GDM1 (cell line): ENCODE measurements at regions not wholly inside any gene's neighbourhood (a gene's known extent, or its start where the extent isn't known, plus 50 kb on each side); places are given as distances from the start of the nearest gene placed in this dataset.

ENCODE experiments used
- DNase-seq: peaks from one replicate; lab custom pipeline; 2025; lab: John Stamatoyannopoulos, UW

DNA sequence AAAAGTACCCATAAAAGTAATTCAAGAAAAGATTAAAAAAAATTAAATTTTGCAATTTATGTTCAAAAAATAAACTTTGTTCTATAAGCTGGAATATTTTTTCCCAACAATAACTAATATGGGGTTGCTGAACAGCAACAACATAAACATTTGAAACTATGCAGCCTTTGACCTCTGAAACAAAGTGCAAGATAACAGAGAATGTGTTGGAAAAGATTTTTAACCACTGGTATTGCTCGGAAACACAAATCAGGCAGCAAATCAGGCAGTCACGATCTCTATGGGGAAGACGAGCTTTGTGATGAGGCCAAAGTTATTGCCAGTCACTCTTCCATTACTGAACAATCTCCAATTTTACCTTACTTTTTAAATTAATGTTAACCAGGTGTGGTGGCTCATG is 332.1 kb downstream of the PABPC4L start:
- no peak for DNase-seq

DNA sequence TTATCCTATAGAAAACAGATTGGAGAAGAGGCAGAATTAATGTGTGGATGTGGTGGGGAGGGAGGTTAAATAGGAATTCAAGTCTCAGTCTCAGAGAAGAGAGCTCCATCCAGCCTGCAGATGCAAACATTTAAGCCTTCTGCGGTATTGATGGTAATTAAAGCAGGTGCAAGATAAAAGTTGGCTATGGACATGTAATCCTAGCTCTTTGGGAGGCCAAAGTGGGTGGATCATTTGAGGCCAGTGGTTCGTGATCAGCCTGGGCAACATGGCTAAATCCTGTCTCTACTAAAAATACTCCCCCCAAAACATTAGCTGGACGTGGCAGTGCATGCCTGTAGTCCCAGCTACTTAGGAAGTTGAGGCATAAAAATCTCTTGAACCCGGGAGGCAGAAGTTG is 332.7 kb downstream of the PABPC4L start:
- no peak for DNase-seq

DNA sequence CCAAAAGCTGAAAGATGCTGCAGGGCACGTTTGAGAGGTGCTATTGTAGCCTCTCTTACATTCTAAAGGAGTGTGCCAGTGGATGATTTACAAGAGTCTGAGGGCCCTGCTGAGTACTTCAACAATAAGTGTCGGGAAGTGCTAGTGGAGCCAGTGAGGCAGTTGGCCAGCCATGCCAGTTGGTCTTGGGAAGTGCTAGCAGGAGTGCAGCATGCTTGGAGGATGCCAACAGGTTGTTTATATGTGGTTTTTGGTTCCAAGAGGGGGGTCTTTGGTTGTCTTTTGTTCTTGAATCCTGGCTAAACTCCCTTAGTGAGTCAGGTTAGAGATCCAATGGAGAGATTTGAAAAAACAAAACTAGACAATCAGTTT is 335.3 kb downstream of the PABPC4L start:
- DNase-seq: no peak

DNA sequence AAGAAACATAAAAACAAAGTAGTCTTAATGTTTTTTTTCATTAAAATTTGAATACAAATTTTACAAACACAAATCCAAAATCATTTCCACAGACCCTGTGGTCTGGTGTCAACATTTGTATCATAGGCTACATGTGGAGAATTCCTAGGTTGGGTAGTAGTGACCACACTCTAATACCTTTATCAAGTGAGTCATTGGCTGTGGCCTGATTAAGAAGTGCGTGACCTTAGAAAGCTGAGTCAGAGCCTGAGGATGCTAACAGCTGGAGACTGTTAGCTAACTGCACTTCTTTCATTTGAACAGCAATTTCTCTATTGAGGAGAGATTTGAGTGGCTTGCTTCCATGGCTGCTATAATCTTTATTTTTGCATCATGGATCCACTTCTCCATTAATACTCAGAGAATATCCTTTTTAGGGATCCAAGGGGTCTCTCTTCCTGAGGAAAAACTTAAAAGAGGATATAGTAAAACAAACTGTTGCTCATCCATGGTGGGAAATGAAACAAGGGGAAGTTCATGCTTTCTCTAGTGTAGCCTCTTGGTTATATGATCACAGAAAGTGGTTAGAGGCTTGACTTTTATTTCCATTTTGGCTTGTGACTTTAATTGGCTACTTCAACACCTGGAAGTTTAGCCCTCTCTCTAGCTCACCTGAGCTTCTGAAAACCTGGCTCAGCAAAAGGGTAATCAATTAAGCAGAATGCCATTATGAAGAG is 335.8 kb downstream of the PABPC4L start:
- no peak for DNase-seq

DNA sequence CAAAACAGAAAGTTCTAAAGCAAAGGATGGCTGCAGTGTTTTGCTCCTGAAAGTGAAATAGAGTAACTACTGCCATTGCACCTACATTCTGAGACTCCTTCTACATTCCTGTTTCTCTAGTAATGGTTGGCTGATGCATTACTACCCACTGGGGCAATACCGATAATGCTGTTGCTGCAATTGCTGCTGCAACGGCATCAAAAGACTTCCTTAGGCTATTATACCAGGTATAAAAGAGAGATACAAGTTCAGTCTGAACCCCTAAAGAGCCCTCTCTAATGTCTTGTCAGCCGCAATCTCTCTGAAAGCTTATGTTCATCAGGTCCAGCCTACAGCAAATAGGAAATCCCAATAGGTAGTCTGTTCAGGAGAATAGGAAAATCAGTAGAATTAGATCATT is 338.4 kb downstream of the PABPC4L start:
- no peak for DNase-seq

DNA sequence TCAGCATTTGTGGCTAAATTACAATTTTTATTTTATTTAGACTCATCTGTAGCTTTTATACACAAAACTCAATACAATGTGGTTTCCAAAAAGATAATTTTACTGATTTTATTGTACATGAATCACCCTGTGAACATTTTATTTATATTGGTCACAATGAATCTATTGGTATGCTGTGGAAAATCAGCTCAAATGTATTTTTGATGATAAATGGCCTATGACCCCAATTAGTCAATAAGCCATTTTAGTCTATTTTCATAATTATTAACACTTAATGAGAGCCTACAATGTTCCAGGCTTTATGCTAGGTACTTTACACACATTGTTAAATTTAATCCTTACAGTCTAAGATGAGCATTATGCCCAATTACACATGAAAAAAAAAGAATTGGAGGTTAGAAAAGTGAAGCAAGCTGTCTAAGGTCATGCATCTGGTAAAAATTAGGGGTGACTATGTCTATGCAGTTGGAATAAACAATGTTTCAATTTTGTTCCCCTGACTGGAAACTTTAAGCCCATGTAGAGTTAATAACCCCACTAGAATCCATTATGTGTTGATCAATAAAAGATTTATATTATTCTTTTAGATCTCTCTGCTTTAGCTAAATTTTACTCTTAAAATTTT is 344.7 kb downstream of the PABPC4L start:
- no peak for DNase-seq

DNA sequence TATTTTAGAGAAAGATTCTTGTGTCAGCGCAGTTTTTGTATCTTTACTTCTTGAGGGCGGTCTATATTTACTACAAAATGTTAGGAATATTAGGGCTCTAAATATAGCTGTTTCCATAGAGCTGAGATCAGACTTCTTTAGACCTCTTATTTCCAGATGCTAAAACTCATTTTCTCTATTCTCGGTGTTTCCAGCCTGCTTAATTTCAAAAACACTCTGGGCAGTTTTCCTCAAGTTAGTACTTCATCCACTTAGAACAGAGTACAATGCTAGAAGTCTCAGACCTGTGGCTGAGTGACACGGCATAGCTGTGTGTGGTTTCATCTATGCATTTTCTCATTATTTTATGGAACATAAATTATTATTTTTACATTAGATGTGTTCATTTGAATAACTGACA is 346.6 kb downstream of the PABPC4L start:
- no peak for DNase-seq

DNA sequence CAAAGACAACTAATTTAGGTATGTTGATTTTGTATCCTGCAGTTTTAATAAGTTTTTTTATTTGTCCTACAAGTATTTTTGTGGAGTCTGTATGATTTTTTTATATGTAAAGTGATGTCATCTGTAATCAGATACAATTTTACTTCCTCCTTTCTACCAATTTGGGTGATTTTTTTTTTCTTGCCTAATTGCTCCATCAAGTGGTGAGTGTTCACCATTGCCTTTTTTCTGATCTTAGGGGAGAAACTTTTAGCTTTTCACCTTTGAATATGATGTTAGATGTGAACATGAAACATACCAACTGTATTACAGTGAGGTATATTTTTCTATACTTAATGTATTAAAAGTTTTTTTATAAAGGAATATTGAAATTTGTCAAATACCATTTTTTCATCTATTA is 362.3 kb downstream of the PABPC4L start:
- no peak for DNase-seq

DNA sequence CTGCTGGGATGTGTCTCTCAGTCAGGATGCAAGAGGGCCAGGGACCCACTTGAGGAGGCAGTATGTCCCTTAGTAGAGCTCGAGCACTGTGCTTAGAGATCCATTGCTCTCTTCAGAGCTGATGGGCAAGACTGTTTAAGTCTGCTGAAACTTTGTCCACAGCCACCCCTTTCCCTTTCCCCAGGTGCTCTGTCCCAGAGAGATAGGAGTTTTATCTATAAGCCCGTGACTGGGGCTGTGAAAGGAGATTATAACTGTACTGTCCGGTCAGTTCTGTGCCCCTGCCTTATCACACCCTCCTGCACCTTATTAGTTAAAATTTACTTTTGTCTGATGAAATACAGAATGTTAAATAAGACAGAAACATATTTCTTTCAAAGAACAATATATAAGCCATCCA is 378.4 kb downstream of the PABPC4L start:
- DNase-seq: no peak

DNA sequence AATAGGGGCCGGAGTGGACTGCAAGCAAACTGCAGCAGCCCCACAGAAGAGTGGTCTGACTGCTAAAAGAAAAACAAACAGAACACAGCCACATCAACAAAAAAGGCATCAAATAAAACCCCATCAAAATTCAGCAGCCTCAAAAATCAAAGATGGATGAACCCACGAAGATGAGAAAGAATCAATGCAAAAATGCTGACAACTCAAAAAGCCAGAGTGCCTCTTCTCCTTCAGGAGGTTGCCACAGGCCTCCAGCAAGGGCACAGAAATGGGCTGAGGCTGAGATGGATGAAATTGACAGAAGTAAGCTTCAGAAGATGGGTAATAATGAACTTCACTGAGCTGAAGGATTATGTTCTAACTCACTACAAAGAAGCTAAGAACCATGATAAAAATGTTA is 388.6 kb downstream of the PABPC4L start:
- DNase-seq: no peak

DNA sequence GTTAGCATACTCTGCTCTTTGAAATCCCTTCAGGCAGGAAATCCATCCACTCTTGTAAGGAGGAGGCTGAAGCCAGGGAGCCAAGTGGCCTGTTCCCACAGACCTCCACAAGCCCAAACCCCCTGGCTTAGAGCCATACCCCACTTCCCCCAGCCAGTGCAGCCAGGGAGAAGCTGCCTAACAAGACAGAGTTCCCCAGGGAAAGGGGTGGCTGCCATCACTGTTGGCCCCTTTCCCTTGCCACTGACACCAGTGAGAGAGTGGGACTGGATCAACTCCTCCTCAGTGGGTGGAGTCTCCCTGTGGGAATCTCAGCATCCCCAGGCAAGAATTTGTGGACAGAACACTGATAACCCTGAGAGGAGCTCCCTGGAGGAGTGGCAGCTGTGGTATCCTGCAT is 389.4 kb downstream of the PABPC4L start:
- DNase-seq: no peak

DNA sequence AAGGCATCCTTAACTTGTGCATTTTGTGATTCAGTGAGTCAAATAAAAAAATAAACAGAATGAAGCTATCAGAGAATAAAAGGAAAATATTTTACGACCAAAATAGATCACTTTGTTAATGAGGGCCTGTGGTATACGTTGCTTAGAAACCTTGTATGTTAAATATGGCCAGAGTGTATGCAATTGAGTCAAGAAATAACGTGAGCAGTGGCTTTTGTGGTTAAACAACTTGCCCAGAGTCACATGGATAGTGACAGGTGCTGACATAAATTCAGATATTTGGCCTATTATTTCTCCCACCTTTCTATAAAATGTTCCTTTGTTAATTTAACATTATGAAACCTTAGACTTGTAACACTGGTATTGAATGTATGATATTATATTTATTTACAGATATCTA is 393.4 kb downstream of the PABPC4L start:
- no peak for DNase-seq

DNA sequence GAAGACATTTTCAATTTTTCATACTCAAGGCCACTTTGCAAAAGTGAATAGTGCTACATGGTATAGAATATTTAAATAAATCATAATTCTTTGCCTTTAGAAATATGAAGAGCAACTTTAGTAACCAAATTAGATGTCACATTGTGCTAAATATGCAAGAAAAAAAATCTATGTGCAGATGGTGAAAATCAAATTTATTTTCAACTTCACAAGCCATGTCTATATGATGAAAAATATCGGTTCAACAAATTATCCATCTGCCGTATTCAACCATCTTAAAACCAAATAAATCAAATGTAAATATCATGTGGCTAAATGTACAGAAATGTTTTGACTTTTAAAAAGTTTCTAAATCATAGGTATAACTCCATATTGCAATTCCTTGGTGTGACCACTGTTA is 398.2 kb downstream of the PABPC4L start:
- DNase-seq: no peak

DNA sequence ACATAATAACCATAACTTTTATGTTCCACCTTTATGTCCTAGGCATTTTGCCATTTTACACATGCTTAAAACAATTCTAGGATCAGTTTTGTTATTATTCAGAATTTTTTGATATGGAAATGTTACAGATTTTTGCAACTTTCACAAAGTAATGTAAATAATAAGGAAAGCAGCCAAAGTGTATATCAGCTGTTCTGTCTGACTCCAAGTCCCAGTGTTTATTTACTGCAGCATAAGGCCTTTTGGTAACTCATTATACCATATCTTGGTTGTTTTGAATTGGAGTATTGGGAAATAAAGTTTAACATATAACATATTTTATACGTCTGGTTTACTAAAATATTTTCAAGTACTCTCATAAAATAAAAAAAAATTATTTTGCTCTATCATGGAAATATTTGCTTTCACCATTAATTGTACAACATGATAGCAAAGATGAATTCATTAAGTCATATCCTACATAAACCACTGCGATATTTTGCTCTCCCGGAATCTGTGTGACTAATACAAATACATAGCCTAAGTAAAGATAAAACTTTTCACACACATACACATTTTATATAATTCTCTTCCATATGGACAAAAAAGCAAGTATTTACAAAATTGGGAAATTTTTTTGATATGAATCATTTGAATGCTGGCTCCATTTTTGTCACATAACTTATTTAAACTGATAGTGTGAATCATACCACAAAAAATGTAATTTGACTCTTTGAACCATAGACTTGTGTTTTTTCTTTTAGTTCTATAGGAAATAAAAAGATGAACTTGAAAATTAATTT is 399.0 kb downstream of the PABPC4L start:
- no peak for DNase-seq

DNA sequence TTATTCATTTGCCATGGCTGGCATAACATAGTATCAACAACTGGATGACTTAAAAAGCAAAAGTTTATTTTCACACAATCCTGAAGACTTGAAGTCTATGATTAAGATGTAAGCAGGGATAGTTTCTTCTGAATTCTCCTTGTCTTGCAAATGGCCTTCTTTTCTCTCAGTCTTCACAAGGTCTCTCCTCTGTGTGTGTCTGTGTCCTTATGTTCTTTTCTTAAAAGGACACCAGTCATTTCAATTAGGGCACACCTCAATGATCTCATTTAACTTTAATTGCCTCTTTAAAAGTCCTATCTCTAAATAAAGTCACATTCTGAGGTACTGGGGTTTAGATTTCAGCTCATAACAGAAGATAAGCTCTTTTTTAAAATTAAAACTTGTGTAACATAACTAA is 399.7 kb downstream of the PABPC4L start:
- DNase-seq: no peak

DNA sequence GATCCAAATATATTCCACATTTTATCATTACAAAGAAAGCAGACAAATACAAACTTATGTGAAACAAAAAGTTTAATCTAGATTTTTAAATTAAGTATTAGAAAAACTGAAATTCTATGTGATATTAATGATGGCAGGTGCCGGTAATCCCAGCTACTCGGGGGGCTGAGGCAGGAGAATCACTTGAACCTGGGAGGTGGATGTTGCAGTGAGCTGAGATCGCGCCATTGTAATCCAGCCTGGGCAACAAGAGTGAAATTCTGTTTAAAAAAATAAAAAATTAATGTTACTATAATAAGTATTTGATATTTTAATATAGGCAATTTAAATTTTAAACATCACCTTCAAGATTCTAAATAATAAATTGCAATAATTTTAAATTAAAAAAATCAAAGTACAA is 400.6 kb downstream of the PABPC4L start:
- no peak for DNase-seq

DNA sequence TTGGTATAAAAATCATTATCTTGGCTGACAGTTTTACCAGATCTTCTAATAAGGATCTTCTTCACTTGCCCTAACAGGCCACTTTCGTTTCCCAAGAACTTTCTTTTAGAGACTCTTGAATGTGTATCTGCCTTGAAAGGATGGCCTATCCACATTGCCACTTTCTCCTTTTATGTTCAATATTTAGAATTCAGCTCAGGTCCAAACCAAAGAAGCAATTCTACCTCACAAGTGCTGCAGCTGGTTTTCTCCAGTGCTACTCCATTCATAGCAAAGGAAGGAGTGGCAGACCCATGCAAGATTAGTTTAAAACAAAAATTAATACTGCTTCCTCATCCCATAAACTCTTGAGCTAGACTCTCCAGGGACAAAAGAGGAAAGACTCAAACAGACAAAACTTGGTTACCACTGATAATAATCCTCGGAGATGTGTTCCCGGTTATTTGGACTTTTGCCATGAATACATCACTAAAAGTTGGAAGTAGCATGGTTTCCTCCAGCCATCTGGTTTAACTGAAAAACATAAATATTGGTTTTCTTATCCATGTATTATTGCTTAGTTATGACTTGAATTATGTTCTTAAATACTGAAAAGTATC is 401.8 kb downstream of the PABPC4L start:
- DNase-seq: no peak

DNA sequence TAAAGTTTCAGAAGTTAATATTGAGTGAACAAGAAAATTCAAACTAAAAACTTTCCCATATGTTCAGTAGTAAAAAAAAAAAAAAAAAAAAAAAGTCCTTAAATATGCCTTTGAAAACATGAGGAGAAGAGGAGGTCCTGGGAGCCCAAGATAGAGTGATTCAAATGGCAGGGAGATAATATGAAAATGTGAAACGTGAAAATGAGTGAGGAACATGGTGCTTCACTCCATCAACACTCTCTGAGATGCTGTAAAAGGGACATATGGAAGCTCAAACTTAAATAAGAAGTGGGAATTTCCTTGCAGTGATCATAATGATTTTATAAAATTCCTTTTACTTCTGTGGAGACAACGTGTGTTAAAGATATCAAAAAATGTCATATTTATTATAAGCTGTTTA is 423.9 kb downstream of the PABPC4L start:
- DNase-seq: no peak

DNA sequence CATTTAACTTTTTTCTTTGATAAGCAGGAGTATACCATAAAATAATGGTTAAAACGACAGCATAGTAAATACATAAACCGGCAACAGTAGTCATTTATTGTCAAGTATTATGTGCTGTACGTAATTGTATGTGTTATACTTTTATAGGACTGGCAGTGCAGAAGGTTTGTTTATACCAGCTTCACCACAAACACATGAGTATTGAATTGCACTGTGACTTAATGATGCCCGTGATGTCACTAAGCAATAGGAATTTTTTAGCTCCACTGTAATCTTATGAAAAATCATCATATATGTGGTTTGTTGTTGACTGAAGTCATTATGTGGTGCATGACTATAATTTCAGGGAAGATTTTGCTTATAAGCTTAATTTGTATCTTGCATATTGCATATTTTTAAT is 424.6 kb downstream of the PABPC4L start:
- no peak for DNase-seq

DNA sequence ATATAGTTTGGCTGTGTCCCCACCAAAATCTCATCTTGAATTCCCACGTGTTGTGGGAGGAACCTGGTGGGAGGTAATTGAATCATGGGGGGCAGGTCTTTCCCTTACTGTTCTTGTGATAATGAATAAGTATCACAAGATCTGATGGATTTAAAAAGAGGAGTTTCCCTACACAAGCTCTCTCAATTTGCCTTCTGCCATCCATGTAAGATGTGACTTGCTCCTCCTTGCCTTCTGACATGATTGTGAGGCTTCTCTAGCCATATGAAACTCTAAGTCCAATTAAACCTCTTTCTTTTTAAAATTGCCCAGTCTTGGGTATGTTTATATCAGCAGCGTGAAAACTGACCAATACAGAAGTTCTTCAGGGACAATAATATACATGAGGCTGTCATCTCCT is 425.1 kb downstream of the PABPC4L start:
- DNase-seq: no peak

DNA sequence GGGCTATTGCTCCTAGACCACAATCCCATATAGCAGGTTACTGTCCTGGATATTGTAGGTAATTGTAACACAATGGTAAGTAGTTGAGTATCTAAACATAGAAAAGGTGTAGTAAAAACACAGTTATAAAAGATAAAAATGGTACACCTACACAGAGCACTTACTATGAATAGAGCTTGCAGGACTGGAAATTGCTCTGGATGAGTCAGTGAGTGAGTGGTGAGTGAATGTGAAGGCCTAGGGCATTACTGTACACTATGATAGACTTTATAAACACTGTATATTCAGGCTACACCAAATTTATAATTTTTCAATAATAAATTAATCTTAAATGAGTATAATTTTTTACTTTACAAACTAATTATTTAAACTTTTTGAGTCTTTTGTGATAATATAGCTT is 425.7 kb downstream of the PABPC4L start:
- DNase-seq: no peak

DNA sequence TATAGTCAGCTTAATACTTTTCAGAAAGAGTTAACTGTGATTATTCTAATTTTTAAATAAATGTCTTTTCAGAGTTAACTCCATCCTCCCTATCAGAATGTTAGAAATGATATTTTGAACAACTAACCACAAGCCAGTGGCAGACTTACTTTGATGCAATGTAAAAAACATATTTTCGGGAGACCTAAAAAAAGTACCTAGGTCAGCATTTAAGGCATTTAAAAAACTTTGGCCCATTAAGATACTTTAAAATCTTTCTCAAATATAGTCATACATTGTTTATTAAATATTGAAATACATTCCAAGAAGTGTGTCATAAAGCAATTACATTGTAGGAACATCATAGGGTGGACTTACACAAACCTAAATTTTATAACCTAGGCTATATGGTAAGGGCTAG is 426.1 kb downstream of the PABPC4L start:
- DNase-seq: no peak

DNA sequence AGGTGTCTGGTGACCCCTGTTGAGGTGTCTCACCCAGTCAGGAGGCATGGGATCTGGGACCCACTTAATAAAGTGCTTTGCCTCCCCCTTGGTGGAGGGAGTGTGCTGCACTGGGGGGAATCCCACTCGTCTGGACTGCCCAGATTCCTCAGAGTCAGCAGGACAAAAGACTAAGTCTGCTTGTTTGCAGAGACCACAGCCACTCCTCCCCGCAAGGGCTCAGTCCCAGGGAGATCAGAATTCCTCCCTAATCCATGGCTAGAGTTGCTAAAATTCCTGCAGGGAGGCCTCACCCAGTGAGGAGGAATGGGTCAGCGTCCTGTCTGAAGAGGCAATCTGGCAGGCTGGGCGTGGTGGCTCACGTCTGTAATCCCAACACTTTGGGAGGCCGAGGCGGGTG is 442.2 kb downstream of the PABPC4L start:
- DNase-seq: no peak
